GM21360 (cell line): ENCODE measurements at regions not wholly inside any gene's neighbourhood (a gene's known extent, or its start where the extent isn't known, plus 50 kb on each side); places are given as distances from the start of the nearest gene placed in this dataset.
"Not testable (repeated sequence)": the region's sequence is repeated elsewhere in the genome, so short reads cannot be mapped to it uniquely, and the experiment has no call there.

Experiments
- ATAC-seq: cut with Tn5 transposase; IDR thresholded peaks from one replicate; pipeline ENCODE4 v1.9.1; 2021; ENCODE audit warnings: mild to moderate bottlenecking, moderate library complexity; ENCODE audit not compliant: unreplicated experiment

GRCh38 chr14:21874946-21875345 lies 201.3 kb upstream of the OR4E1 start:
- ATAC-seq: no peak

GRCh38 chr14:21874167-21874566 lies 200.5 kb upstream of the OR4E1 start:
- no peak for ATAC-seq

- ATAC-seq: peak; percentile 68
Measured at GRCh38 chr14:21868442-21869046, 194.9 kb upstream of the OR4E1 start.

GRCh38 chr14:21867541-21867940 lies 193.9 kb upstream of the OR4E1 start:
- no peak for ATAC-seq

- ATAC-seq: no peak
Measured at GRCh38 chr14:21866479-21866878, 192.9 kb upstream of the OR4E1 start.

- no peak for ATAC-seq
Measured at GRCh38 chr14:21863289-21863688, 189.7 kb upstream of the OR4E1 start.

GRCh38 chr14:21861153-21861552 lies 187.5 kb upstream of the OR4E1 start:
- ATAC-seq: no peak

GRCh38 chr14:21860172-21860571 lies 186.6 kb upstream of the OR4E1 start:
- ATAC-seq: no peak

- ATAC-seq: no peak
Measured at GRCh38 chr14:21852775-21853174, 179.2 kb upstream of the OR4E1 start.

- no peak for ATAC-seq
Measured at GRCh38 chr14:21852061-21852664, 178.5 kb upstream of the OR4E1 start.

- not testable (repeated sequence) for ATAC-seq
Measured at GRCh38 chr14:21846902-21847301, 173.3 kb upstream of the OR4E1 start.

- no peak for ATAC-seq
Measured at GRCh38 chr14:21846227-21846885, 172.7 kb upstream of the OR4E1 start.

GRCh38 chr14:21840765-21841164 lies 167.1 kb upstream of the OR4E1 start:
- no peak for ATAC-seq

GRCh38 chr14:21833836-21834235 lies 160.2 kb upstream of the OR4E1 start:
- ATAC-seq: no peak

GRCh38 chr14:21825845-21826244 lies 152.2 kb upstream of the OR4E1 start:
- no peak for ATAC-seq

- peak; percentile 51 for ATAC-seq
Measured at GRCh38 chr14:21825149-21825743, 151.6 kb upstream of the OR4E1 start.

- no peak for ATAC-seq
Measured at GRCh38 chr14:21822109-21822508, 148.5 kb upstream of the OR4E1 start.

- ATAC-seq: no peak
Measured at GRCh38 chr14:21820631-21821030, 147.0 kb upstream of the OR4E1 start.

- not testable (repeated sequence) for ATAC-seq
Measured at GRCh38 chr14:21819891-21820290, 146.3 kb upstream of the OR4E1 start.

- not testable (repeated sequence) for ATAC-seq
Measured at GRCh38 chr14:21817010-21817409, 143.4 kb upstream of the OR4E1 start.

- no peak for ATAC-seq
Measured at GRCh38 chr14:21807975-21808374, 134.4 kb upstream of the OR4E1 start.

- no peak for ATAC-seq
Measured at GRCh38 chr14:21804981-21805380, 131.4 kb upstream of the OR4E1 start.
